ENCODE measurements at regions not wholly inside any gene's neighbourhood (a gene's known extent, or its start where the extent isn't known, plus 50 kb on each side); places are given as distances from the start of the nearest gene placed in this dataset.

- H3K4me3 ChIP-seq (replicated peaks; ENCODE audit: low read depth, low read length): no peak overlapping the region
- TF ChIP-seq CTCF (IDR thresholded peaks at IDR 0.05; ENCODE audit: low read length, missing control alignments): no peak
- no peak for DNase-seq (ENCODE audit: low read depth)
Measured at GRCh38 chrX:40835526-40835925, 100.2 kb upstream of the MED14 start.

GRCh38 chrX:40843643-40844042 lies 108.3 kb upstream of the MED14 start:
- no peak overlapping the region for H3K4me3 ChIP-seq (replicated peaks; ENCODE audit: low read depth, low read length)
- DNase-seq (ENCODE audit: low read depth): no peak
- TF ChIP-seq CTCF (IDR thresholded peaks at IDR 0.05; ENCODE audit: low read length, missing control alignments): no peak

- no peak for TF ChIP-seq CTCF (IDR thresholded peaks at IDR 0.05; ENCODE audit: low read length, missing control alignments)
- DNase-seq (ENCODE audit: low read depth): no peak
- no peak overlapping the region for H3K4me3 ChIP-seq (replicated peaks; ENCODE audit: low read depth, low read length)
Measured at GRCh38 chrX:40844471-40844870, 109.1 kb upstream of the MED14 start.

- H3K4me3 ChIP-seq (replicated peaks; ENCODE audit: low read depth, low read length): peak overlapping the region; percentile 17
- no peak for TF ChIP-seq CTCF (IDR thresholded peaks at IDR 0.05; ENCODE audit: low read length, missing control alignments)
- peak; percentile 94 for DNase-seq (ENCODE audit: low read depth)
Measured at GRCh38 chrX:40845331-40845911, 110.1 kb upstream of the MED14 start.

GRCh38 chrX:40849906-40850823 lies 114.8 kb upstream of the MED14 start:
- TF ChIP-seq CTCF (IDR thresholded peaks at IDR 0.05; ENCODE audit: low read length, missing control alignments): no peak
- DNase-seq (ENCODE audit: low read depth): no peak
- H3K4me3 ChIP-seq (replicated peaks; ENCODE audit: low read depth, low read length): no peak overlapping the region

- no peak for DNase-seq (ENCODE audit: low read depth)
- no peak for TF ChIP-seq CTCF (IDR thresholded peaks at IDR 0.05; ENCODE audit: low read length, missing control alignments)
- no peak overlapping the region for H3K4me3 ChIP-seq (replicated peaks; ENCODE audit: low read depth, low read length)
Measured at GRCh38 chrX:40852586-40852985, 117.2 kb upstream of the MED14 start.
